ENCODE measurements at regions not wholly inside any gene's neighbourhood (a gene's known extent, or its start where the extent isn't known, plus 50 kb on each side); places are given as distances from the start of the nearest gene placed in this dataset.

GRCh38 chr15:81569286-81570080, 195.5 kb upstream of the TMC3 start:
- Histone ChIP-seq H3K14ac (ENCODE audit: low read length) (no peak overlapping the region), H2AK5ac (ENCODE audit: low read length) (no peak overlapping the region), H2BK120ac (ENCODE audit: insufficient read depth, low read length, poor library complexity) (no peak overlapping the region), H4K91ac (ENCODE audit: low read depth, low read length) (no peak overlapping the region), H3K27ac (ENCODE audit: low read depth, low read length) (no peak overlapping the region), H3K4me3 (ENCODE audit: low read depth, low read length) (no peak overlapping the region), H2AFZ (ENCODE audit: insufficient read depth, low read length, poor library complexity) (no peak overlapping the region), H3K4ac (ENCODE audit: low read depth, low read length) (no peak overlapping the region), H3K79me1 (ENCODE audit: low read length) (no peaks in the 10 kb centered on the region), H3K23ac (ENCODE audit: low read length) (no peak overlapping the region), H3K36me3 (ENCODE audit: control insufficient read depth in 1 of 2, insufficient read depth in 2 of 2, low read length in 2 of 2) (no peaks in the 10 kb centered on the region), H3K27me3 (ENCODE audit: insufficient read depth, low read length) (no peaks in the 10 kb centered on the region), H3K79me2 (ENCODE audit: control insufficient read depth, insufficient read depth, low read length, poor library complexity) (no peaks in the 10 kb centered on the region), H3K4me2 (ENCODE audit: low read length) (no peak overlapping the region), H3K18ac (ENCODE audit: low read length) (no peak overlapping the region), H2BK12ac (ENCODE audit: low read length) (no peak overlapping the region), H3K4me1 (ENCODE audit: control insufficient read depth in 1 of 2, insufficient read depth in 2 of 2, low read length in 2 of 2) (no peaks in the 10 kb centered on the region), H4K8ac (ENCODE audit: low read depth, low read length) (no peak overlapping the region), H3K9ac (ENCODE audit: low read length) (no peak overlapping the region), H2BK5ac (ENCODE audit: low read depth, low read length, poor library complexity) (no peak overlapping the region), H3K9me3 (ENCODE audit: insufficient read depth, low read depth, low read length) (no peaks in the 10 kb centered on the region), H4K12ac (ENCODE audit: low read depth, low read length) (no peak overlapping the region)
- no CpG with 5 or more reads among the region's 4 CpGs for WGBS (ENCODE audit: extremely low coverage, insufficient coverage, insufficient read length)
- no peak for DNase-seq

GRCh38 chr15:81567924-81568323, 193.9 kb upstream of the TMC3 start:
- Histone ChIP-seq H3K14ac (ENCODE audit: low read length) (no peak overlapping the region), H3K79me1 (ENCODE audit: low read length) (no peaks in the 10 kb centered on the region), H3K18ac (ENCODE audit: low read length) (no peak overlapping the region), H2AK5ac (ENCODE audit: low read length) (no peak overlapping the region), H3K79me2 (ENCODE audit: control insufficient read depth, insufficient read depth, low read length, poor library complexity) (no peaks in the 10 kb centered on the region), H3K36me3 (ENCODE audit: control insufficient read depth in 1 of 2, insufficient read depth in 2 of 2, low read length in 2 of 2) (no peaks in the 10 kb centered on the region), H2BK120ac (ENCODE audit: insufficient read depth, low read length, poor library complexity) (no peak overlapping the region), H3K23ac (ENCODE audit: low read length) (no peak overlapping the region), H4K12ac (ENCODE audit: low read depth, low read length) (no peak overlapping the region), H2AFZ (ENCODE audit: insufficient read depth, low read length, poor library complexity) (no peak overlapping the region), H3K9ac (ENCODE audit: low read length) (no peak overlapping the region), H3K4me2 (ENCODE audit: low read length) (no peak overlapping the region), H3K4me1 (ENCODE audit: control insufficient read depth in 1 of 2, insufficient read depth in 2 of 2, low read length in 2 of 2) (no peaks in the 10 kb centered on the region), H3K4me3 (ENCODE audit: low read depth, low read length) (no peak overlapping the region), H4K91ac (ENCODE audit: low read depth, low read length) (no peak overlapping the region), H3K27me3 (ENCODE audit: insufficient read depth, low read length) (no peaks in the 10 kb centered on the region), H2BK12ac (ENCODE audit: low read length) (no peak overlapping the region), H3K4ac (ENCODE audit: low read depth, low read length) (no peak overlapping the region), H4K8ac (ENCODE audit: low read depth, low read length) (no peak overlapping the region), H3K9me3 (ENCODE audit: insufficient read depth, low read depth, low read length) (no peaks in the 10 kb centered on the region), H3K27ac (ENCODE audit: low read depth, low read length) (no peak overlapping the region), H2BK5ac (ENCODE audit: low read depth, low read length, poor library complexity) (no peak overlapping the region)
- WGBS (ENCODE audit: extremely low coverage, insufficient coverage, insufficient read length): no CpG with 5 or more reads among the region's 4 CpGs
- DNase-seq: no peak

- Histone ChIP-seq H3K27me3 (ENCODE audit: insufficient read depth, low read length) (no peaks in the 10 kb centered on the region), H3K23ac (ENCODE audit: low read length) (no peak overlapping the region), H2BK12ac (ENCODE audit: low read length) (no peak overlapping the region), H3K4me1 (ENCODE audit: control insufficient read depth in 1 of 2, insufficient read depth in 2 of 2, low read length in 2 of 2) (no peaks in the 10 kb centered on the region), H2AK5ac (ENCODE audit: low read length) (no peak overlapping the region), H3K4me2 (ENCODE audit: low read length) (no peak overlapping the region), H3K9me3 (ENCODE audit: insufficient read depth, low read depth, low read length) (peaks cover 2% of the 10 kb centered on the region), H4K8ac (ENCODE audit: low read depth, low read length) (no peak overlapping the region), H4K12ac (ENCODE audit: low read depth, low read length) (no peak overlapping the region), H3K79me1 (ENCODE audit: low read length) (no peaks in the 10 kb centered on the region), H3K18ac (ENCODE audit: low read length) (no peak overlapping the region), H3K36me3 (ENCODE audit: control insufficient read depth in 1 of 2, insufficient read depth in 2 of 2, low read length in 2 of 2) (no peaks in the 10 kb centered on the region), H3K9ac (ENCODE audit: low read length) (no peak overlapping the region), H3K4me3 (ENCODE audit: low read depth, low read length) (no peak overlapping the region), H4K91ac (ENCODE audit: low read depth, low read length) (no peak overlapping the region), H3K4ac (ENCODE audit: low read depth, low read length) (no peak overlapping the region), H2AFZ (ENCODE audit: insufficient read depth, low read length, poor library complexity) (no peak overlapping the region), H3K27ac (ENCODE audit: low read depth, low read length) (no peak overlapping the region), H3K14ac (ENCODE audit: low read length) (no peak overlapping the region), H3K79me2 (ENCODE audit: control insufficient read depth, insufficient read depth, low read length, poor library complexity) (no peaks in the 10 kb centered on the region), H2BK120ac (ENCODE audit: insufficient read depth, low read length, poor library complexity) (no peak overlapping the region), H2BK5ac (ENCODE audit: low read depth, low read length, poor library complexity) (no peak overlapping the region)
- WGBS (ENCODE audit: extremely low coverage, insufficient coverage, insufficient read length): no CpG with 5 or more reads among the region's 2 CpGs
- no peak for DNase-seq
These were observed 189.0 kb upstream of the TMC3 start for GRCh38 chr15:81562986-81563385.

GRCh38 chr15:81560405-81560804, 186.4 kb upstream of the TMC3 start:
- Histone ChIP-seq H3K4me2 (ENCODE audit: low read length) (no peak overlapping the region), H3K27ac (ENCODE audit: low read depth, low read length) (no peak overlapping the region)
- no peak for DNase-seq

More at GRCh38 chr15:81560405-81560804, 186.4 kb upstream of the TMC3 start:
- Histone ChIP-seq H3K4me3 (ENCODE audit: low read depth, low read length) (no peak overlapping the region), H4K12ac (ENCODE audit: low read depth, low read length) (no peak overlapping the region), H2AFZ (ENCODE audit: insufficient read depth, low read length, poor library complexity) (no peak overlapping the region), H3K14ac (ENCODE audit: low read length) (no peak overlapping the region), H3K79me2 (ENCODE audit: control insufficient read depth, insufficient read depth, low read length, poor library complexity) (no peaks in the 10 kb centered on the region), H3K9me3 (ENCODE audit: insufficient read depth, low read depth, low read length) (peaks cover 2% of the 10 kb centered on the region), H2BK12ac (ENCODE audit: low read length) (no peak overlapping the region), H2BK5ac (ENCODE audit: low read depth, low read length, poor library complexity) (no peak overlapping the region), H3K9ac (ENCODE audit: low read length) (no peak overlapping the region), H3K18ac (ENCODE audit: low read length) (no peak overlapping the region), H4K91ac (ENCODE audit: low read depth, low read length) (no peak overlapping the region), H2AK5ac (ENCODE audit: low read length) (no peak overlapping the region), H3K23ac (ENCODE audit: low read length) (no peak overlapping the region), H3K4ac (ENCODE audit: low read depth, low read length) (no peak overlapping the region), H3K4me1 (ENCODE audit: control insufficient read depth in 1 of 2, insufficient read depth in 2 of 2, low read length in 2 of 2) (no peaks in the 10 kb centered on the region), H3K36me3 (ENCODE audit: control insufficient read depth in 1 of 2, insufficient read depth in 2 of 2, low read length in 2 of 2) (no peaks in the 10 kb centered on the region), H2BK120ac (ENCODE audit: insufficient read depth, low read length, poor library complexity) (no peak overlapping the region), H3K27me3 (ENCODE audit: insufficient read depth, low read length) (no peaks in the 10 kb centered on the region), H4K8ac (ENCODE audit: low read depth, low read length) (no peak overlapping the region), H3K79me1 (ENCODE audit: low read length) (no peaks in the 10 kb centered on the region)
- WGBS (ENCODE audit: extremely low coverage, insufficient coverage, insufficient read length): no CpG with 5 or more reads among the region's 1 CpG
